ENCODE measurements at regions not wholly inside any gene's neighbourhood (a gene's known extent, or its start where the extent isn't known, plus 50 kb on each side); places are given as distances from the start of the nearest gene placed in this dataset.

DNA sequence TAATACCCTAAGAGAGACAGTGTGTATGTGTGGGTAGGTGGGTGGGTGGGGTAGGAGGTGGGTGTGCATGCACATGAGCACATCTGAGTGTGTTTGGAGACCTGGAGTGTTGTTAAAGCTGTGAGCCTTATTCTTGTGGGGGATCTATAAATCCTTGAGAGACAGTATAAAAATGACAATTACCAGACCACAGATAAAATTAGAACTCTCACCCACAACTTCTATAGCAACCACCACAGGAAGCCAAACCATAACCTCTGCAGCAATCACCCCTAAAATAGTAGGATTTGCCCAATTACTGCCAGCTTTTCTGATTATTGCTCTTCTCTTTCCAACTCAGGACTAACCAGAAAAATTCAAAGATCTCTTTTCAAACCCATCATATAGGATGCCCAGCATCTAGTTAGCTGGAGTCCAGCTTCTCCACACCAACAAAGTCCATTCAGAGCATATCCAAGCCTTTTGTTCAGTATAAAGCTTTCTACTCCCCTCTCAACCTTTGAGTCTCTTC is 93.4 kb upstream of the SLITRK1 start:
- intact Hi-C loops (cut with micrococcal nuclease), result no loop called here
- no peak overlapping the region for H2AFZ ChIP-seq (ENCODE audit: low read depth, low read length, poor library complexity, severe bottlenecking)
- BruUV-seq (replicated peaks), result no TSS peak
- no peak for ATAC-seq
- no peak for DNase-seq (ENCODE audit: low read depth, low spot score)
- ChIA-PET RAD21 (ENCODE audit: low non-redundant PET in 1 of 2, low total read pairs in 2 of 2, uncharacterized antibody in 2 of 2, unreplicated experiment in 2 of 2) (no interaction called here), POLR2A (no interaction called here), CTCF (no interaction called here)
- no peak overlapping the region for H3K4me3 ChIP-seq (replicated peaks in 1 of 2; ENCODE audit: low read depth in 1 of 2, low read length in 2 of 2)
- no peaks in the 10 kb centered on the region for H3K79me2 ChIP-seq (ENCODE audit: insufficient read depth, low read length)
- H3K4me2 ChIP-seq (ENCODE audit: low read length), result no peak overlapping the region
- no peaks in the 10 kb centered on the region for H3K27me3 ChIP-seq (ENCODE audit: insufficient read depth, low read length)
- no peaks in the 10 kb centered on the region for H3K9me3 ChIP-seq (ENCODE audit: control insufficient read depth in 1 of 2, insufficient read depth in 1 of 2, low read depth in 1 of 2, low read length in 2 of 2)
- no peak overlapping the region for H3K27ac ChIP-seq (ENCODE audit: low read depth, low read length)
- no peak overlapping the region for H3K9ac ChIP-seq (ENCODE audit: low read length)
- H3K4me1 ChIP-seq (ENCODE audit: control insufficient read depth in 1 of 2, insufficient read depth in 2 of 2, low read length in 2 of 2), result no peaks in the 10 kb centered on the region
- no peaks in the 10 kb centered on the region for H3K9me2 ChIP-seq (ENCODE audit: insufficient read depth)
- no peaks in the 10 kb centered on the region; the same call in 1 of the 2 replicates for H4K20me1 ChIP-seq (ENCODE audit: insufficient read depth)
- H3K36me3 ChIP-seq (ENCODE audit: control insufficient read depth in 1 of 2, insufficient read depth in 2 of 2, low read length in 2 of 2), result no peaks in the 10 kb centered on the region
- TF ChIP-seq FOSL1 (IDR thresholded peaks at IDR 0.05; ENCODE audit: low read depth), result no peak
- no peak for TF ChIP-seq SRF (IDR thresholded peaks at IDR 0.05; ENCODE audit: low read depth)
- no peak for TF ChIP-seq CBX3 (IDR thresholded peaks at IDR 0.05; ENCODE audit: low read depth)
- TF ChIP-seq, protein P1, sequence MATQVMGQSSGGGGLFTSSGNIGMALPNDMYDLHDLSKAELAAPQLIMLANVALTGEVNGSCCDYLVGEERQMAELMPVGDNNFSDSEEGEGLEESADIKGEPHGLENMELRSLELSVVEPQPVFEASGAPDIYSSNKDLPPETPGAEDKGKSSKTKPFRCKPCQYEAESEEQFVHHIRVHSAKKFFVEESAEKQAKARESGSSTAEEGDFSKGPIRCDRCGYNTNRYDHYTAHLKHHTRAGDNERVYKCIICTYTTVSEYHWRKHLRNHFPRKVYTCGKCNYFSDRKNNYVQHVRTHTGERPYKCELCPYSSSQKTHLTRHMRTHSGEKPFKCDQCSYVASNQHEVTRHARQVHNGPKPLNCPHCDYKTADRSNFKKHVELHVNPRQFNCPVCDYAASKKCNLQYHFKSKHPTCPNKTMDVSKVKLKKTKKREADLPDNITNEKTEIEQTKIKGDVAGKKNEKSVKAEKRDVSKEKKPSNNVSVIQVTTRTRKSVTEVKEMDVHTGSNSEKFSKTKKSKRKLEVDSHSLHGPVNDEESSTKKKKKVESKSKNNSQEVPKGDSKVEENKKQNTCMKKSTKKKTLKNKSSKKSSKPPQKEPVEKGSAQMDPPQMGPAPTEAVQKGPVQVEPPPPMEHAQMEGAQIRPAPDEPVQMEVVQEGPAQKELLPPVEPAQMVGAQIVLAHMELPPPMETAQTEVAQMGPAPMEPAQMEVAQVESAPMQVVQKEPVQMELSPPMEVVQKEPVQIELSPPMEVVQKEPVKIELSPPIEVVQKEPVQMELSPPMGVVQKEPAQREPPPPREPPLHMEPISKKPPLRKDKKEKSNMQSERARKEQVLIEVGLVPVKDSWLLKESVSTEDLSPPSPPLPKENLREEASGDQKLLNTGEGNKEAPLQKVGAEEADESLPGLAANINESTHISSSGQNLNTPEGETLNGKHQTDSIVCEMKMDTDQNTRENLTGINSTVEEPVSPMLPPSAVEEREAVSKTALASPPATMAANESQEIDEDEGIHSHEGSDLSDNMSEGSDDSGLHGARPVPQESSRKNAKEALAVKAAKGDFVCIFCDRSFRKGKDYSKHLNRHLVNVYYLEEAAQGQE (IDR thresholded peaks at IDR 0.05; ENCODE audit: low read depth), result no peak
- no peak for TF ChIP-seq POLR2AphosphoS5 (IDR thresholded peaks at IDR 0.05; ENCODE audit: low read depth, low read length)
- TF ChIP-seq ZNF274 (IDR thresholded peaks at IDR 0.05; ENCODE audit: low read depth, low read length), result no peak
- no peak for TF ChIP-seq SIN3A (IDR thresholded peaks at IDR 0.05; ENCODE audit: low read depth)
- TF ChIP-seq RAD21 (IDR thresholded peaks at IDR 0.05; ENCODE audit: low read depth), result no peak
- no peak for TF ChIP-seq EZH2 (IDR thresholded peaks at IDR 0.05)

Measured in HCT116 (cell line).